GM12878 (cell line): ENCODE measurements at regions not wholly inside any gene's neighbourhood (a gene's known extent, or its start where the extent isn't known, plus 50 kb on each side); places are given as distances from the start of the nearest gene placed in this dataset.

Experiments used
- ATAC-seq: fragments of 200-7000 bp; cut with Tn5 transposase; 3 replicates; pipeline ENCODE4 v1.9.1; 2020; ENCODE audit warnings: mild to moderate bottlenecking, moderate library complexity
- BruUV-seq: library from RNA; stranded (reverse); fragments of 400-500 nt; replicated peaks from 2 replicates; lab custom pipeline; 2021; lab: Mats Ljungman, UMichigan
- CTCF ChIA-PET: fragments of 300-600 bp; sonication (Branson Sonifier 250); formaldehyde crosslinking; extraction: SDS; loops from one replicate; lab custom pipeline; 2021; ENCODE audit warnings: inconsistent platforms; lab: Yijun Ruan, JAX
- POLR2A ChIA-PET: fragments of 350-600 bp; formaldehyde crosslinking; extraction: SDS; loops from one replicate; lab custom pipeline; 2021; ENCODE audit warnings: inconsistent platforms; lab: Charles Lee
- RAD21 ChIA-PET: fragments of 300-600 bp; sonication (Branson Sonifier 250); formaldehyde crosslinking; loops from one replicate; lab custom pipeline; 2023; ENCODE audit warnings: antibody characterized with exemption; ENCODE audit not compliant: unreplicated experiment; lab: Charles Lee
- SMC1A ChIA-PET: fragments of 300-600 bp; sonication (Branson Sonifier 250); formaldehyde crosslinking; loops from one replicate; lab custom pipeline; 2023; ENCODE audit not compliant: unreplicated experiment, uncharacterized antibody; lab: Charles Lee
- DNase-seq: peaks from one replicate; pipeline ENCODE4 v3.0.0-alpha.2; 2011; ENCODE audit warnings: low read depth, low spot score
- FAIRE-seq: peaks from 3 replicates; lab custom pipeline; 2011; peaks lifted over from hg19 to GRCh38; lab: Jason Lieb, UNC
- H2AFZ ChIP-seq: 2 replicates; pipeline ENCODE4 v1.6.0; 2011; ENCODE audit warnings: low read depth, low read length, control low read depth; ENCODE audit not compliant: control insufficient read depth
- H3K27ac ChIP-seq: 2 replicates; pipeline ENCODE4 v1.5.1; 2011; ENCODE audit warnings: control low read depth; ENCODE audit not compliant: control insufficient read depth, insufficient read depth
- H3K27me3 ChIP-seq, 2 experiments: replicated peaks in 1 of 2; 2 replicates each; pipeline versions ENCODE4 v1.6.0 to v1.6.1; 2011; ENCODE audit warnings: low read length in 1 of 2; ENCODE audit not compliant: control insufficient read depth in 2 of 2, insufficient read depth in 2 of 2
- H3K36me3 ChIP-seq, 2 experiments: 2 replicates each; pipeline ENCODE4 v1.5.1; 2011; ENCODE audit warnings: low read length in 1 of 2; ENCODE audit not compliant: control insufficient read depth in 2 of 2, insufficient read depth in 2 of 2
- H3K4me1 ChIP-seq: 2 replicates; pipeline ENCODE4 v1.6.1; 2011; ENCODE audit warnings: mild to moderate bottlenecking, low read length, moderate library complexity, mixed read lengths; ENCODE audit not compliant: control insufficient read depth, insufficient read depth
- H3K4me2 ChIP-seq: 2 replicates; pipeline ENCODE4 v1.6.0; 2011; ENCODE audit warnings: control low read depth; ENCODE audit not compliant: control insufficient read depth, insufficient read depth
- H3K4me3 ChIP-seq: fragments of 200-600 bp; sonication (generic); 2 replicates; pipeline ENCODE4 v1.5.1; 2016
- H3K79me2 ChIP-seq: 2 replicates; pipeline ENCODE4 v1.6.0; 2011; ENCODE audit warnings: low read length; ENCODE audit not compliant: control insufficient read depth, insufficient read depth
- H3K9ac ChIP-seq: 2 replicates; pipeline ENCODE4 v1.8.0; 2011; ENCODE audit warnings: low read length, control low read depth, mixed read lengths; ENCODE audit not compliant: control insufficient read depth, insufficient read depth
- H3K9me3 ChIP-seq: replicated peaks from 3 replicates; pipeline ENCODE4 v1.5.1; 2011; ENCODE audit warnings: mild to moderate bottlenecking, low read length; ENCODE audit not compliant: control insufficient read depth, insufficient read depth
- H4K20me1 ChIP-seq: 2 replicates; pipeline ENCODE4 v1.6.0; 2011; ENCODE audit not compliant: control insufficient read depth, insufficient read depth
- CBX5 ChIP-seq: sonication (generic); IDR thresholded peaks from 2 replicates; pipeline ENCODE4 v1.6.1; 2016; ENCODE audit warnings: low read depth, moderate library complexity, mild to moderate bottlenecking, inconsistent platforms
- CTCF ChIP-seq, 3 experiments: IDR thresholded peaks in 2 of 3; conservative IDR thresholded peaks in 1 of 3; 2 replicates each; pipeline ENCODE4 v1.5.1; 2011; ENCODE audit warnings: low read depth in 3 of 3, low read length in 3 of 3, mild to moderate bottlenecking in 3 of 3, control low read depth in 2 of 3, moderate library complexity in 2 of 3, inconsistent platforms in 1 of 3, mixed read lengths in 1 of 3; ENCODE audit not compliant: control insufficient read depth in 2 of 3, insufficient read depth in 1 of 3; ENCODE audit errors: extremely low read depth in 1 of 3
- IKZF1 ChIP-seq: fragments of 450-650 bp; conservative IDR thresholded peaks from 2 replicates; pipeline ENCODE4 v1.6.1; 2017; ENCODE audit warnings: antibody characterized with exemption, mild to moderate bottlenecking
- KLF5 ChIP-seq: fragments of 450-650 bp; IDR thresholded peaks from 2 replicates; pipeline ENCODE4 v1.6.1; 2014; ENCODE audit warnings: mild to moderate bottlenecking; ENCODE audit not compliant: partially characterized antibody
- NKRF ChIP-seq: fragments of 450-650 bp; conservative IDR thresholded peaks from 2 replicates; pipeline ENCODE4 v1.6.1; 2017; ENCODE audit warnings: mild to moderate bottlenecking, moderate library complexity
- SPI1 ChIP-seq: IDR thresholded peaks from 2 replicates; pipeline ENCODE4 v1.6.1; 2011; ENCODE audit warnings: low read depth, mild to moderate bottlenecking, low read length, moderate library complexity, borderline replicate concordance; ENCODE audit not compliant: insufficient read depth
- ZNF622 ChIP-seq: fragments of 450-650 bp; IDR thresholded peaks from 2 replicates; pipeline ENCODE4 v1.6.1; 2017; ENCODE audit warnings: mild to moderate bottlenecking, inconsistent platforms
- WGBS: methylation state at CpG from one replicate; pipeline ENCODE4 v1.1.6; 2016; ENCODE audit warnings: low lambda C conversion rate; ENCODE audit not compliant: insufficient replicate concordance, insufficient coverage; ENCODE audit errors: missing lambda C conversion rate; 5-methylcytosine and 5-hydroxymethylcytosine counted together
- in situ Hi-C: fragments of 300-500 bp; cut with MboI; formaldehyde crosslinking; loops from 9 replicates; pipeline ENCODE4 v1.14.3; 2018; ENCODE audit warnings: mixed read lengths
- intact Hi-C: fragments of 100-400 bp; cut with micrococcal nuclease; formaldehyde crosslinking; loops from one replicate; pipeline ENCODE4 v1.14.2; 2022; ENCODE audit not compliant: unreplicated experiment

DNA sequence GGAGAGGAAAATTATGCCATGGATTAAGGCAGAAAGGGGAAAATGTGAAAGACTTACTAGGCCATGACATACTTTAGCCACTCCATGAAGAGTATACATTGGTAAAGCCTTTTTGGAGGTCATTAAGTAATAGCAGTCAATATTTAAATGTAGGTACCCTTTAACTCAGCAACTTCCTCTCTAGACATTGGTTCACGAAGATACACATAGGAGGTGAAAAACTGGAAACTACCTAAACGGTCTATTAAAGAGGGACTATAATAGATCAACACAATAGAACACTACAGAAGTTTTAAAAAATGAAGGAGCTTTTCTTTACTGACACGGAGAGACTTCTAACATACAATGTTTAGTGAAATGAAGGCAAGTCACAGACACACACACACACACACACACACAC is 68.2 kb upstream of the BMAL1 start:
- WGBS = 46% methylated on average over 3 of the region's 3 CpGs
- Histone ChIP-seq H3K9ac (no peak overlapping the region), H3K4me3 (no peak overlapping the region), H3K79me2 (no peaks in the 10 kb centered on the region), H4K20me1 (no peaks in the 10 kb centered on the region), H2AFZ (no peak overlapping the region), H3K27ac (no peak overlapping the region), H3K27me3 (no peaks in the 10 kb centered on the region; a peak in 1 of 4 replicates), H3K4me1 (peaks cover 20% of the 10 kb centered on the region), H3K4me2 (no peak overlapping the region), H3K9me3 (no peaks in the 10 kb centered on the region), H3K36me3 (no peaks in the 10 kb centered on the region)
- POLR2A ChIA-PET = interaction anchor here (0.6 kb wide), 1 partner anchor 180 kb away, joined by 3 read pairs; no protein-coding TSS in a partner anchor
- no TSS peak for BruUV-seq
- no peak for FAIRE-seq
- no peak for DNase-seq
- RAD21 ChIA-PET = interaction anchor here (0.7 to 3.9 kb wide), 11 partner anchors 11 to 253 kb away, joined by 3 to 36 read pairs (median 4); partner anchors contain the start of gene BTBD10
- SMC1A ChIA-PET = interaction anchor here (0.9 to 3.7 kb wide), 13 partner anchors 8 to 256 kb away, joined by 3 to 30 read pairs (median 4); no protein-coding TSS in a partner anchor
- intact Hi-C loops (no loop called here), in situ Hi-C loops (no loop called here)
- TF ChIP-seq ZNF622 (no peak), IKZF1 (0 out of 2 replicates have a peak, but pooled peaks have one; percentile 10), SPI1 (peak; percentile 39; the same call in 1 of the 2 replicates)
- CTCF ChIA-PET = interaction anchor here (0.9 to 7.0 kb wide), 18 partner anchors 11 to 255 kb away, joined by 3 to 81 read pairs (median 4); no protein-coding TSS in a partner anchor
- peak; percentile 56 for ATAC-seq

- DNase-seq (no peak), FAIRE-seq (no peak), ATAC-seq (peak; percentile 66)
- no peaks in the 10 kb centered on the region; a peak in 1 of 4 replicates for H3K27me3 ChIP-seq
- ChIA-PET RAD21 (interaction anchor here (0.6 to 3.9 kb wide), 11 partner anchors 10 to 251 kb away, joined by 3 to 36 read pairs (median 4); partner anchors contain the start of gene BTBD10), CTCF (interaction anchor here (0.8 to 7.0 kb wide), 25 partner anchors 10 to 257 kb away, joined by 3 to 81 read pairs (median 5); no protein-coding TSS in a partner anchor), SMC1A (interaction anchor here (0.9 to 3.7 kb wide), 14 partner anchors 9 to 255 kb away, joined by 3 to 30 read pairs (median 4); no protein-coding TSS in a partner anchor), POLR2A (no interaction called here)
- no peak overlapping the region for H2AFZ ChIP-seq
- intact Hi-C loops (loop anchor here (1.0 to 5.0 kb wide), 4 partner anchors 124 to 252 kb away; partner anchors contain the start of gene BTBD10), in situ Hi-C loops (no loop called here)
- H3K9ac ChIP-seq = no peak overlapping the region
- no peak overlapping the region for H3K27ac ChIP-seq
- H3K9me3 ChIP-seq = no peaks in the 10 kb centered on the region
- BruUV-seq = no TSS peak
- no peak overlapping the region for H3K4me3 ChIP-seq
- WGBS = 0% methylated on average over 1 of the region's 1 CpG
- H3K36me3 ChIP-seq = no peaks in the 10 kb centered on the region
- H3K79me2 ChIP-seq = no peaks in the 10 kb centered on the region
- H3K4me1 ChIP-seq = peaks cover 12% of the 10 kb centered on the region
- no peaks in the 10 kb centered on the region for H4K20me1 ChIP-seq
- H3K4me2 ChIP-seq = no peak overlapping the region
- TF ChIP-seq NKRF (no peak), CBX5 (no peak), KLF5 (no peak), CTCF (IDR thresholded peaks at IDR 0.05 in 2 of 3, conservative IDR thresholded peaks at IDR 0.05 in 1 of 3; ENCODE audit: control insufficient read depth in 2 of 3, extremely low read depth in 1 of 3, insufficient read depth in 1 of 3, low read depth in 3 of 3, low read length in 3 of 3) (peak; percentile 32 to 49 (median 47); a peak in 5 of 6 replicates), ZNF622 (no peak)
Observed at GRCh38 chr11:13210424-13210823, 67.2 kb upstream of the BMAL1 start.
